KMS-11 (cell line): ENCODE measurements at regions not wholly inside any gene's neighbourhood (a gene's known extent, or its start where the extent isn't known, plus 50 kb on each side); places are given as distances from the start of the nearest gene placed in this dataset.

Source experiments
- H2AFZ ChIP-seq: fragments of 200-600 bp; sonication (generic); 2 replicates; pipeline ENCODE4 v1.6.1; 2016; ENCODE audit warnings: antibody characterized with exemption, mixed run types, low read depth
- H3K27ac ChIP-seq: fragments of 200-600 bp; sonication (generic); 2 replicates; pipeline ENCODE4 v1.6.1; 2016; ENCODE audit warnings: mild to moderate bottlenecking, mixed run types
- H3K27me3 ChIP-seq: fragments of 200-600 bp; sonication (generic); 2 replicates; pipeline ENCODE4 v1.6.1; 2017; ENCODE audit warnings: mild to moderate bottlenecking, low read depth, mixed run types, moderate library complexity; ENCODE audit not compliant: insufficient read depth
- H3K36me3 ChIP-seq: fragments of 200-600 bp; sonication (generic); 2 replicates; pipeline ENCODE4 v1.6.1; 2017; ENCODE audit warnings: mild to moderate bottlenecking, mixed run types; ENCODE audit not compliant: insufficient read depth
- H3K4me1 ChIP-seq: fragments of 200-600 bp; sonication (generic); 2 replicates; pipeline ENCODE4 v1.6.1; 2016; ENCODE audit warnings: mild to moderate bottlenecking, low read depth, mixed run types; ENCODE audit not compliant: poor library complexity, severe bottlenecking
- H3K4me2 ChIP-seq: fragments of 200-600 bp; sonication (generic); 2 replicates; pipeline ENCODE4 v1.7.0; 2016; ENCODE audit warnings: mild to moderate bottlenecking, mixed run types
- H3K4me3 ChIP-seq: fragments of 200-600 bp; sonication (generic); IDR thresholded peaks from 2 replicates; pipeline ENCODE4 v1.6.1; 2017; ENCODE audit warnings: low read depth, low read length, mixed read lengths; ENCODE audit not compliant: insufficient read depth
- H3K79me2 ChIP-seq: fragments of 200-600 bp; sonication (generic); 2 replicates; pipeline ENCODE4 v1.6.1; 2016; ENCODE audit warnings: low read depth, mixed run types; ENCODE audit not compliant: insufficient read depth
- H3K9ac ChIP-seq: fragments of 200-600 bp; sonication (generic); 2 replicates; pipeline ENCODE4 v1.6.1; 2016; ENCODE audit warnings: mild to moderate bottlenecking, mixed run types
- H4K20me1 ChIP-seq: fragments of 200-600 bp; sonication (generic); 2 replicates; pipeline ENCODE4 v1.6.1; 2016; ENCODE audit warnings: mild to moderate bottlenecking, mixed run types; ENCODE audit not compliant: insufficient read depth
- TF ChIP-seq, protein P1 (sequence below): fragments of 200-600 bp; sonication (generic); conservative IDR thresholded peaks from 2 replicates; pipeline ENCODE4 v1.6.1; 2017; ENCODE audit warnings: low read depth, mild to moderate bottlenecking, antibody characterized with exemption, low read length, moderate library complexity, mixed read lengths

DNA sequence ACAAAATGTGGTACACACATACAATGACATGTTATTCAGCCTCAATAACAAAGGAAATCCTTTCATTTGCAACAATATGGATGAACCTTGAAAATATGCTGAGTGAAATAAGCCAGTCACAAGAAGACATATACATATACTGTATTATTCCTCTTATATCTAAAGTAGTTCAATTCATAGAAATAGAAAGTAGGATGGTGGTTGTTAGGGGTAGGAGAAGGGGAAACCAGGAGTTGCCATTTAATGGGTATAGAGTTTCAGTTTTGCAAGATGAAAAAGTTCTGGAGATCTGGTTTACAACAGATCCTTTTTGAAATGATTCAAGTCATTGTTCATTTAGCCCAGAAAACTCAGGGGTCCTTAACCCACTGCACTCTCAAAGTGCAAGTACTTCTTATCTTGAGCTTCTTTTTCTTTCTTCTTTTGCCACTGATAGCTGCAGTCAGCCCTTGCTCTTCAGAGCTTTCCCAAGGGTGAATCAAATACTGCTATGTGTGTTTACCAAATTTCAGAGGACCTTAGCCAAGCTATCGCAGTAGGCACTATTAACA, 208.0 kb upstream of the EOMES start:
- H3K4me3 ChIP-seq, result no peak overlapping the region
- H3K4me2 ChIP-seq, result no peak overlapping the region
- TF ChIP-seq, protein P1, sequence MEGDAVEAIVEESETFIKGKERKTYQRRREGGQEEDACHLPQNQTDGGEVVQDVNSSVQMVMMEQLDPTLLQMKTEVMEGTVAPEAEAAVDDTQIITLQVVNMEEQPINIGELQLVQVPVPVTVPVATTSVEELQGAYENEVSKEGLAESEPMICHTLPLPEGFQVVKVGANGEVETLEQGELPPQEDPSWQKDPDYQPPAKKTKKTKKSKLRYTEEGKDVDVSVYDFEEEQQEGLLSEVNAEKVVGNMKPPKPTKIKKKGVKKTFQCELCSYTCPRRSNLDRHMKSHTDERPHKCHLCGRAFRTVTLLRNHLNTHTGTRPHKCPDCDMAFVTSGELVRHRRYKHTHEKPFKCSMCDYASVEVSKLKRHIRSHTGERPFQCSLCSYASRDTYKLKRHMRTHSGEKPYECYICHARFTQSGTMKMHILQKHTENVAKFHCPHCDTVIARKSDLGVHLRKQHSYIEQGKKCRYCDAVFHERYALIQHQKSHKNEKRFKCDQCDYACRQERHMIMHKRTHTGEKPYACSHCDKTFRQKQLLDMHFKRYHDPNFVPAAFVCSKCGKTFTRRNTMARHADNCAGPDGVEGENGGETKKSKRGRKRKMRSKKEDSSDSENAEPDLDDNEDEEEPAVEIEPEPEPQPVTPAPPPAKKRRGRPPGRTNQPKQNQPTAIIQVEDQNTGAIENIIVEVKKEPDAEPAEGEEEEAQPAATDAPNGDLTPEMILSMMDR, result no peak
- no peaks in the 10 kb centered on the region for H4K20me1 ChIP-seq
- H3K9ac ChIP-seq, result no peak overlapping the region
- no peaks in the 10 kb centered on the region for H3K36me3 ChIP-seq
- no peaks in the 10 kb centered on the region for H3K27me3 ChIP-seq
- no peak overlapping the region for H3K27ac ChIP-seq
- H3K79me2 ChIP-seq, result no peaks in the 10 kb centered on the region
- H2AFZ ChIP-seq, result no peak overlapping the region
- H3K4me1 ChIP-seq, result no peaks in the 10 kb centered on the region

DNA sequence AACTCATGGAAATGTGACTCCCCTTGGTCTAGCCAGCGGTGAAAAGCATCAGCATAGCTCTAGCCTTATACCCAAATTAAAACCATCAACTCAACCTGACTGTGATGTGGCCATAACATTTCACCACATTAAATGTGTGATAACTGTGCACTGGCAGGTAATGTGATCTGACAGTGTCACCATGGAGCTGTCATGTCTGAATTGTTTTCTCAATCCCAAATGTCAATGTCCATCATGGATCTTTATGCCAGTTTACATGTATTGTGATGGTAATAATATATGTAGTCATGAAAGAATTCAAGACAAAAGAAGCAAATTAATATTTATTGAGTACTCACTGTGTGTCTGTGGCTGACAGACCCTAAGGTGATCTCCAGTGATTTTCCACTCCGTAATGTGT, 213.4 kb upstream of the EOMES start:
- Histone ChIP-seq H3K4me1 (no peaks in the 10 kb centered on the region), H3K4me2 (no peak overlapping the region), H3K79me2 (no peaks in the 10 kb centered on the region), H3K27me3 (no peaks in the 10 kb centered on the region), H4K20me1 (no peaks in the 10 kb centered on the region), H3K27ac (no peak overlapping the region), H2AFZ (no peak overlapping the region), H3K36me3 (no peaks in the 10 kb centered on the region), H3K9ac (no peak overlapping the region), H3K4me3 (no peak overlapping the region)
- TF ChIP-seq, protein P1, result no peak

DNA sequence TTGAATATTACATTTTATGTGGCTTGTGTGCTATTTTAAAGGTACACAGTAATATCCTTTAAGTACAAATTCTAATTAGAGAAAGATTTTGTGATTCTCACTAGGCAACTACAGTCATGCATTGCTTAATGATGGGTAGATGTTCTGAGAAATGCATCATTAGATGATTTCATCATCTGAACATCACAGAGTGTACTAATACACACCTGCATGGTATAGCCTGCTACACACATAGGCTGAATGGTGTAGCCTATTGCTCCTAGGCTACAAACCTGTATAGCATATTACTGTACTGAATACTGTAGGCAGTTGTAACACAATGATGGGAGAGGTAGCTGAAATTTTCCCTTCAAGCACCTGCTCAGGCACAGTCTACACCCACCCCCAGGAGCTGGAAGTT, 217.4 kb upstream of the EOMES start:
- Histone ChIP-seq H3K4me3 (no peak overlapping the region), H3K9ac (no peak overlapping the region), H4K20me1 (no peaks in the 10 kb centered on the region), H3K79me2 (no peaks in the 10 kb centered on the region), H3K27ac (no peak overlapping the region), H3K4me1 (no peaks in the 10 kb centered on the region), H3K4me2 (no peak overlapping the region), H2AFZ (no peak overlapping the region), H3K27me3 (no peaks in the 10 kb centered on the region), H3K36me3 (no peaks in the 10 kb centered on the region)
- TF ChIP-seq, protein P1, result no peak

DNA sequence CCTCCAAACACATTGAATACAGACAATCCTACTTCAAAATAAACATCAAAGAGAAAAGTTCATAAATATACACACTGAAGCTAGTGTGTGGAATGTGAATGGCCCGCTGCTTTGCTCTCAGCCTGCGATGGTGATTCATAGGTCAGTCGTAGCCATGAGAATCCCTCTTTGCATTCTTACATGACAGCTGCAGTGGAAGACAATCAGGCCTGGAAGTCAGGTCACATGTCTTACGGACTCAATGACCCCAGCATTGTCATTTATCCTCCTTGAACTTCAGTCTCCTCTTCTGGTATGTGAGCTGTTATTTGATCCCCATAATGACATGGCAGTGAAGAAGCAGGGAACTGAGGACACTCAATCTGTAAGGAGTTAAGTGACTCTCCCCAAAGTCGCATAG, 217.8 kb upstream of the EOMES start:
- Histone ChIP-seq H4K20me1 (no peaks in the 10 kb centered on the region), H3K4me3 (no peak overlapping the region), H3K4me1 (no peaks in the 10 kb centered on the region), H3K9ac (no peak overlapping the region), H3K36me3 (no peaks in the 10 kb centered on the region), H3K4me2 (no peak overlapping the region), H2AFZ (no peak overlapping the region), H3K79me2 (no peaks in the 10 kb centered on the region), H3K27ac (no peak overlapping the region), H3K27me3 (no peaks in the 10 kb centered on the region)
- TF ChIP-seq, protein P1, result no peak
